Endothelial cell of umbilical vein (primary cell): ENCODE measurements at regions not wholly inside any gene's neighbourhood (a gene's known extent, or its start where the extent isn't known, plus 50 kb on each side); places are given as distances from the start of the nearest gene placed in this dataset.

ENCODE experiments used
- BruUV-seq: library from RNA; stranded (reverse); fragments of 400-500 nt; replicated peaks from 2 replicates; lab custom pipeline; 2021; lab: Mats Ljungman, UMichigan
- CTCF ChIA-PET: fragments of 300-600, 350-600 bp; sonication (Branson Sonifier 250); formaldehyde crosslinking; loops from one replicate; lab custom pipeline; 2021; ENCODE audit warnings: antibody characterized with exemption, inconsistent platforms; lab: Charles Lee
- POLR2A ChIA-PET: fragments of 300-600, 350-600 bp; sonication (Branson Sonifier 250); formaldehyde crosslinking; loops from one replicate; lab custom pipeline; 2021; ENCODE audit warnings: antibody characterized with exemption, inconsistent platforms; lab: Charles Lee
- DNase-seq: peaks from one replicate; pipeline ENCODE4 v3.0.0-alpha.2; 2011; ENCODE audit warnings: low read depth, low spot score
- FAIRE-seq: peaks from 2 replicates; lab custom pipeline; 2011; peaks lifted over from hg19 to GRCh38; lab: Jason Lieb, UNC
- H2AFZ ChIP-seq: 2 replicates; pipeline ENCODE4 v1.6.0; 2012; ENCODE audit warnings: low read depth, low read length, control low read depth, inconsistent platforms
- H3K27ac ChIP-seq: 2 replicates; pipeline ENCODE4 v1.5.1; 2011; ENCODE audit warnings: low read depth, mild to moderate bottlenecking, control low read depth, low read length, moderate library complexity; ENCODE audit not compliant: insufficient read depth
- H3K27me3 ChIP-seq, 2 experiments: 2 replicates each; pipeline versions ENCODE4 v1.6.0 to v1.6.1; 2011; ENCODE audit warnings: low read length in 2 of 2, mixed read lengths in 1 of 2; ENCODE audit not compliant: control insufficient read depth in 2 of 2, insufficient read depth in 2 of 2
- H3K36me3 ChIP-seq, 2 experiments: 2 replicates in 1 of 2; 3 replicates in 1 of 2; pipeline ENCODE4 v1.5.1; 2011; ENCODE audit warnings: low read length in 2 of 2, mild to moderate bottlenecking in 1 of 2, moderate library complexity in 1 of 2; ENCODE audit not compliant: control insufficient read depth in 2 of 2, insufficient read depth in 2 of 2; ENCODE audit errors: extremely low read depth in 1 of 2
- H3K4me1 ChIP-seq: 3 replicates; pipeline ENCODE4 v1.5.1; 2011; ENCODE audit warnings: mild to moderate bottlenecking, low read length; ENCODE audit not compliant: control insufficient read depth, insufficient read depth; ENCODE audit errors: extremely low read depth
- H3K4me2 ChIP-seq: 2 replicates; pipeline ENCODE4 v1.6.1; 2011; ENCODE audit warnings: low read length, control low read depth, mixed read lengths; ENCODE audit not compliant: insufficient read depth
- H3K4me3 ChIP-seq, 3 experiments: fragments of 200-600 bp in 1 of 3; sonication (generic), shearing (Covaris generic) in 1 of 3; replicated peaks in 1 of 3; 2 replicates each; pipeline ENCODE4 v1.5.1; 2011 to 2016; ENCODE audit warnings: control low read depth in 3 of 3, low read length in 3 of 3, mild to moderate bottlenecking in 2 of 3, inconsistent platforms in 1 of 3, low read depth in 1 of 3, moderate library complexity in 1 of 3; ENCODE audit not compliant: insufficient read depth in 1 of 3
- H3K79me2 ChIP-seq: 2 replicates; pipeline ENCODE4 v1.6.0; 2012; ENCODE audit warnings: low read length, inconsistent platforms; ENCODE audit not compliant: control insufficient read depth, insufficient read depth
- H3K9ac ChIP-seq: replicated peaks from 2 replicates; pipeline ENCODE3; 2011; ENCODE audit warnings: low read length, control low read depth; ENCODE audit not compliant: insufficient read depth; ENCODE audit errors: extremely low read depth
- H3K9me1 ChIP-seq: replicated peaks from 3 replicates; pipeline ENCODE4 v1.6.0; 2011; ENCODE audit warnings: mild to moderate bottlenecking, low read length; ENCODE audit not compliant: control insufficient read depth, insufficient read depth; ENCODE audit errors: extremely low read depth
- H3K9me3 ChIP-seq: replicated peaks from 2 replicates; pipeline ENCODE4 v1.5.1; 2012; ENCODE audit warnings: low read length, inconsistent platforms; ENCODE audit not compliant: control insufficient read depth, insufficient read depth
- H4K20me1 ChIP-seq: replicated peaks from 2 replicates; pipeline ENCODE3; 2011; ENCODE audit warnings: mild to moderate bottlenecking, low read length; ENCODE audit not compliant: control insufficient read depth, insufficient read depth; ENCODE audit errors: extremely low read depth
- CTCF ChIP-seq, 2 donors: IDR thresholded peaks; 1 replicate in 1 of 2; 2 replicates in 1 of 2; pipeline ENCODE4 v1.5.1; 2011; ENCODE audit warnings: low read length in 2 of 2, mild to moderate bottlenecking in 2 of 2, moderate library complexity in 2 of 2, control low read depth in 1 of 2, inconsistent platforms in 1 of 2, low read depth in 1 of 2; ENCODE audit not compliant: insufficient read depth in 1 of 2; ENCODE audit errors: extremely low read depth in 1 of 2
- EZH2 ChIP-seq: IDR thresholded peaks from 2 replicates; pipeline ENCODE4 v1.6.1; 2012; ENCODE audit warnings: borderline replicate concordance, low read depth, mild to moderate bottlenecking, moderate library complexity, low read length, inconsistent platforms; ENCODE audit not compliant: severe bottlenecking
- FOS ChIP-seq: IDR thresholded peaks from 2 replicates; pipeline ENCODE4 v1.6.1; 2011; ENCODE audit warnings: mild to moderate bottlenecking, low read length, moderate library complexity, borderline replicate concordance; ENCODE audit not compliant: insufficient read depth
- GATA2 ChIP-seq: IDR thresholded peaks from 2 replicates; pipeline ENCODE4 v1.7.0; 2011; ENCODE audit warnings: low read depth, mild to moderate bottlenecking, moderate library complexity, mixed read lengths, low read length; ENCODE audit not compliant: insufficient read length, insufficient read depth
- JUN ChIP-seq: IDR thresholded peaks from 2 replicates; pipeline ENCODE4 v1.6.1; 2011; ENCODE audit warnings: borderline replicate concordance, low read depth; ENCODE audit not compliant: insufficient read length, insufficient read depth
- MAX ChIP-seq: IDR thresholded peaks from 2 replicates; pipeline ENCODE4 v1.6.1; 2011; ENCODE audit not compliant: insufficient read depth, insufficient read length
- MYC ChIP-seq: IDR thresholded peaks from one replicate; pipeline ENCODE4 v1.6.1; 2011; ENCODE audit warnings: mild to moderate bottlenecking, low read depth, low read length
- POLR2A ChIP-seq: IDR thresholded peaks from 2 replicates; pipeline ENCODE4 v1.6.1; 2012; ENCODE audit warnings: low read depth, mild to moderate bottlenecking, control low read depth, low read length
- POLR2AphosphoS5 ChIP-seq: IDR thresholded peaks from 2 replicates; pipeline ENCODE4 v1.6.1; 2012; ENCODE audit warnings: low read depth, mild to moderate bottlenecking, control low read depth, low read length, moderate library complexity; ENCODE audit not compliant: insufficient read depth
- dilution Hi-C: fragments of 300-500 bp; cut with MboI; formaldehyde crosslinking; loops from one replicate; pipeline ENCODE4 v1.15.0; 2019; ENCODE audit warnings: low sequenced_read_pairs; ENCODE audit not compliant: extremely low pct_ligation_motif_present
- intact Hi-C: fragments of 100-400 bp; cut with micrococcal nuclease; formaldehyde crosslinking; loops from one replicate; pipeline ENCODE4 v1.10.0; 2022

GRCh38 chr2:34045101-34045655, 446.1 kb upstream of the FAM98A start:
- no peaks in the 10 kb centered on the region for H3K4me1 ChIP-seq
- dilution Hi-C loops = no loop called here
- H3K9ac ChIP-seq = no peak overlapping the region
- no peaks in the 10 kb centered on the region for H3K36me3 ChIP-seq
- TF ChIP-seq JUN = no peak
- no peak for TF ChIP-seq CTCF (IDR thresholded peaks at IDR 0.05; ENCODE audit: extremely low read depth in 1 of 2, insufficient read depth in 1 of 2, low read depth in 1 of 2, low read length in 2 of 2)
- no peak for TF ChIP-seq MAX
- TF ChIP-seq GATA2 = no peak
- TF ChIP-seq POLR2A = no peak
- TF ChIP-seq FOS = no peak
- TF ChIP-seq POLR2AphosphoS5 = no peak
- TF ChIP-seq EZH2 = no peak
- no peak for TF ChIP-seq MYC
- FAIRE-seq (no peak), DNase-seq (no peak)
- H3K4me2 ChIP-seq = no peak overlapping the region
- no peaks in the 10 kb centered on the region for H3K79me2 ChIP-seq
- H2AFZ ChIP-seq = no peak overlapping the region
- CTCF ChIA-PET = no interaction called here
- no peak overlapping the region for H3K4me3 ChIP-seq
- BruUV-seq = no TSS peak
- intact Hi-C loops = no loop called here
- no peak overlapping the region for H3K27ac ChIP-seq
- H3K9me1 ChIP-seq = no peaks in the 10 kb centered on the region
- no peaks in the 10 kb centered on the region for H3K9me3 ChIP-seq
- no peaks in the 10 kb centered on the region for H4K20me1 ChIP-seq
- POLR2A ChIA-PET = no interaction called here
- H3K27me3 ChIP-seq = no peaks in the 10 kb centered on the region
